Neural crest cell (in vitro differentiated cells): ENCODE measurements at regions not wholly inside any gene's neighbourhood (a gene's known extent, or its start where the extent isn't known, plus 50 kb on each side); places are given as distances from the start of the nearest gene placed in this dataset.

Experiments used
- DNase-seq: peaks from one replicate; pipeline ENCODE4 v3.0.0; 2021; ENCODE audit warnings: low read depth, mixed read lengths, low spot score
- H3K27ac Mint-ChIP-seq: one replicate; pipeline ENCODE4 v1.8.0; 2021; ENCODE audit warnings: mild to moderate bottlenecking, mixed read lengths; ENCODE audit not compliant: unreplicated experiment
- H3K27me3 Mint-ChIP-seq: 2 replicates; pipeline ENCODE4 v1.8.0; 2021; ENCODE audit warnings: low read depth, mild to moderate bottlenecking, mixed read lengths
- H3K36me3 Mint-ChIP-seq: 2 replicates; pipeline ENCODE4 v1.8.0; 2021; ENCODE audit warnings: low read depth, mild to moderate bottlenecking, mixed read lengths
- H3K4me1 Mint-ChIP-seq: 2 replicates; pipeline ENCODE4 v1.8.0; 2021; ENCODE audit warnings: mixed read lengths
- H3K4me3 Mint-ChIP-seq: one replicate; pipeline ENCODE4 v1.8.0; 2021; ENCODE audit warnings: mild to moderate bottlenecking, mixed read lengths
- H3K9me3 Mint-ChIP-seq: 2 replicates; pipeline ENCODE4 v1.8.0; 2021; ENCODE audit warnings: mixed read lengths
- CTCF ChIP-seq: fragments of 200-600 bp; sonication (generic); conservative IDR thresholded peaks from 2 replicates; pipeline ENCODE4 v1.5.0; 2021; ENCODE audit warnings: antibody characterized with exemption, mild to moderate bottlenecking

- no peak for TF ChIP-seq CTCF
- H3K4me3 Mint-ChIP-seq = no peak overlapping the region
- no peaks in the 10 kb centered on the region for H3K36me3 Mint-ChIP-seq
- no peak for DNase-seq
- no peaks in the 10 kb centered on the region for H3K27me3 Mint-ChIP-seq
- H3K9me3 Mint-ChIP-seq = no peaks in the 10 kb centered on the region
- no peaks in the 10 kb centered on the region for H3K4me1 Mint-ChIP-seq
- no peak overlapping the region for H3K27ac Mint-ChIP-seq
Observed at GRCh38 chr1:195326325-195326724, 1281.9 kb downstream of the KCNT2 start.

- Mint-ChIP-seq H3K36me3 (no peaks in the 10 kb centered on the region), H3K27ac (no peak overlapping the region), H3K27me3 (no peaks in the 10 kb centered on the region), H3K4me1 (no peaks in the 10 kb centered on the region), H3K9me3 (no peaks in the 10 kb centered on the region), H3K4me3 (no peak overlapping the region)
- DNase-seq = no peak
- TF ChIP-seq CTCF = no peak
Observed at GRCh38 chr1:195325181-195325580, 1283.1 kb downstream of the KCNT2 start.

- H3K36me3 Mint-ChIP-seq = no peaks in the 10 kb centered on the region
- TF ChIP-seq CTCF = no peak
- no peaks in the 10 kb centered on the region for H3K27me3 Mint-ChIP-seq
Observed at GRCh38 chr1:195306281-195306680, 1302.0 kb downstream of the KCNT2 start.

GRCh38 chr1:195294911-195295310, 1313.3 kb downstream of the KCNT2 start:
- no peaks in the 10 kb centered on the region for H3K9me3 Mint-ChIP-seq
- H3K4me1 Mint-ChIP-seq = no peaks in the 10 kb centered on the region
- H3K27ac Mint-ChIP-seq = no peak overlapping the region
- no peak for TF ChIP-seq CTCF
- no peak overlapping the region for H3K4me3 Mint-ChIP-seq
- no peaks in the 10 kb centered on the region for H3K27me3 Mint-ChIP-seq
- DNase-seq = no peak
- H3K36me3 Mint-ChIP-seq = no peaks in the 10 kb centered on the region

More at GRCh38 chr1:195306281-195306680, 1302.0 kb downstream of the KCNT2 start:
- Mint-ChIP-seq H3K27ac (no peak overlapping the region), H3K9me3 (no peaks in the 10 kb centered on the region), H3K4me1 (no peaks in the 10 kb centered on the region), H3K4me3 (no peak overlapping the region)
- DNase-seq = no peak

GRCh38 chr1:195278644-195279043, 1329.6 kb downstream of the KCNT2 start:
- no peak for TF ChIP-seq CTCF
- H3K4me3 Mint-ChIP-seq = no peak overlapping the region
- H3K27ac Mint-ChIP-seq = no peak overlapping the region

GRCh38 chr1:195275710-195276109, 1332.5 kb downstream of the KCNT2 start:
- Mint-ChIP-seq H3K36me3 (no peaks in the 10 kb centered on the region), H3K27ac (no peak overlapping the region), H3K27me3 (no peaks in the 10 kb centered on the region), H3K9me3 (no peaks in the 10 kb centered on the region), H3K4me1 (no peaks in the 10 kb centered on the region), H3K4me3 (no peak overlapping the region)
- no peak for TF ChIP-seq CTCF
- no peak for DNase-seq

More at GRCh38 chr1:195278644-195279043, 1329.6 kb downstream of the KCNT2 start:
- Mint-ChIP-seq H3K36me3 (no peaks in the 10 kb centered on the region), H3K4me1 (no peaks in the 10 kb centered on the region), H3K9me3 (no peaks in the 10 kb centered on the region), H3K27me3 (no peaks in the 10 kb centered on the region)
- no peak for DNase-seq
